ENCODE measurements at regions not wholly inside any gene's neighbourhood (a gene's known extent, or its start where the extent isn't known, plus 50 kb on each side); places are given as distances from the start of the nearest gene placed in this dataset.

DNA sequence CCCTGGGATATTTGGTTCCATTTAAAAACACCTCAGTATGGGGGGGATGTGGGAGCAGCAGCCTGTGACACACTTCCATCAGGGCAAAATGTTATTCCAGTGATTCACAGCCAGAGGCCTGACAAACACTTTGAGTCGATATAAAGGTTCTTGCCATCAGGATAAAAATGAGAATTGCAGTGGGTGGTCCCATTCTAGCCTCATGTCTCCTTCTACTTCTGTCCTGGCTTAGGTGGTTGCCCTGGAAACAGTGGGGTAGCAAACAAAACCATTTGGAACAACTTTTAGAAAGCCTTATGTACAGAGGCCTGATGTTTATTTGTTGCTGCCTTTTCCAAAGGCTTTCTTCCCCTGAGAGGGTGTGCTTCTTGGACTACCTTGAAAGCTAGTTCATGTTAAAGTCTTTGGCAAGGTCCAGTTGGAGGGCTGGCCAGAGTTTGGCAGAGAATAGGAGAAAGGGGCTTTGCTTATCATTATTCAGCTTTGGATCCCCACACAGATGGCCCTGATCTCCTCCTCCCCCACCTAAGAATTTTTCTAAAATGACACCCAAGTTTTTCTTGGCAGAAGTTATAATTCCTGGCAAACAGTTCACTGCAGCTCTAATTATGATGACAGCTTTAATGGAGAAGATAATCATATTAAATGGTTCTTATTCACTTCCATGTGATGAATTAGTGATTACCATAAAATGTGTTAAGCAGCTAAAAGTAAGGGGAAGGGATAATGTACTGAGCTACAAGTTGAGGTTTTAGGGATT is 84.2 kb upstream of the ZNF280D start:
- Mint-ChIP-seq H3K4me1 (no peaks in the 10 kb centered on the region), H3K4me3 (no peak overlapping the region), H3K27me3 (no peaks in the 10 kb centered on the region), H3K36me3 (no peaks in the 10 kb centered on the region), H3K9me3 (no peaks in the 10 kb centered on the region), H3K27ac (no peak overlapping the region)
- DNase-seq, result no peak

DNA sequence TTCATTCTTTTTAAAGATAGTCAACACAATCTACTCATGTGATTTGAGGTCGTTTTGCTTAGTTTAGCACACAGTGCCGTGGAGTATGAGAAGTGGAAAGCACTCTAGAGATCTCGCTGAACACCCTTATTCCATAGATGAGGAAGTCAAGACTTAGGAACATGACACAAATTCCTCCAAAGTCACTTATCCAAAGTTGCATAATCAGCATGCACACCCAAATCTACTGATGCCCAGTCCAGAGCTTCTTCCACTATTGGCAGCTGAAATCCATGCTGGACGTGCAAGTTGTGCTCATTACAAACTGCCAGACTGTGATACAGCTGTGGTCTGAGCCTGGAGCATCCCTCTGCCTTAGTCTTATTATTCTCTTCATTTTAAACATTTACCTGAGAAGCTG is 83.5 kb upstream of the ZNF280D start:
- no peaks in the 10 kb centered on the region for H3K36me3 Mint-ChIP-seq
- no peaks in the 10 kb centered on the region for H3K4me1 Mint-ChIP-seq
- DNase-seq, result no peak
- H3K27ac Mint-ChIP-seq, result no peak overlapping the region
- no peak overlapping the region for H3K4me3 Mint-ChIP-seq
- no peaks in the 10 kb centered on the region for H3K27me3 Mint-ChIP-seq
- no peaks in the 10 kb centered on the region for H3K9me3 Mint-ChIP-seq

DNA sequence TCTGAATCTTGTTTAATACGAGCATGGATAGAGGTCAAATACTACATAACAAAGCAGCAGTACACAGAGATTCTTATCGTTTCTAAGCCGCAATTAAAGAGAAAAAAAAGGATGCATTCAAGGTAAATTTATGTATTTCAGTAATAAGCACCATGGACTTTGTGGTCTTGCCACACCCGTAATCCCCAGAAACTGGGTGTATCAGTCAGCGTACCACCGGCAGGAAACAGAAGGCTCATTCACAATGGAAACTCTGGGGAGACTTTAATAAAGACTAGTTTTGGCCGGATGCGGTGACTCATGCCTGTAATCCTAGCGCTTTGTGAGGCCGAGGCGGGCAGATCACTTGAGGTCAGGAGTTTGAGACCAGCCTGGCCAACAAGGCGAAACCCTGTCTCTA is 81.9 kb upstream of the ZNF280D start:
- Mint-ChIP-seq H3K4me1 (no peaks in the 10 kb centered on the region), H3K9me3 (peaks cover 3% of the 10 kb centered on the region), H3K27me3 (no peaks in the 10 kb centered on the region), H3K36me3 (peaks cover 2% of the 10 kb centered on the region), H3K4me3 (no peak overlapping the region), H3K27ac (no peak overlapping the region)
- no peak for DNase-seq

DNA sequence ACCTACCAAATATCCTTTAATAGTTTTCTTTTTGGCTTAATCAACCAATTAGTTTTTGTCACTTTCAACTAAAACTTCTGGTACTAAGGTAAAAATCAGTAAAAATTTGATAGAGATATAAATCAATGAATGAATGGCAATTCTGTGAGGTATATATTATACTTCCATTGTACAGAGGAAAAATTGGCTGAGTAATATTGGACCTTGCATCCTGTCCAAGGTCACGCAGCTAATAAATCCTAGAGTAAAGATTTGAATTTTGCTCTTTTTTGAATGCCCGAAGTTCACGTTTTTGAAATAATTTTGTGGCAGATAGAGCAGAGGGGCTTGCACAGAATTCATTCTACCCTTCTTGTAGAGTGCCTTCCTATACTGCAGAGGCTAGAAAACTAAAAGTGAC is 81.1 kb upstream of the ZNF280D start:
- H3K36me3 Mint-ChIP-seq, result peaks cover 2% of the 10 kb centered on the region
- H3K27ac Mint-ChIP-seq, result no peak overlapping the region
- no peaks in the 10 kb centered on the region for H3K4me1 Mint-ChIP-seq
- no peak for DNase-seq
- no peaks in the 10 kb centered on the region for H3K27me3 Mint-ChIP-seq
- peaks cover 6% of the 10 kb centered on the region for H3K9me3 Mint-ChIP-seq
- H3K4me3 Mint-ChIP-seq, result no peak overlapping the region

DNA sequence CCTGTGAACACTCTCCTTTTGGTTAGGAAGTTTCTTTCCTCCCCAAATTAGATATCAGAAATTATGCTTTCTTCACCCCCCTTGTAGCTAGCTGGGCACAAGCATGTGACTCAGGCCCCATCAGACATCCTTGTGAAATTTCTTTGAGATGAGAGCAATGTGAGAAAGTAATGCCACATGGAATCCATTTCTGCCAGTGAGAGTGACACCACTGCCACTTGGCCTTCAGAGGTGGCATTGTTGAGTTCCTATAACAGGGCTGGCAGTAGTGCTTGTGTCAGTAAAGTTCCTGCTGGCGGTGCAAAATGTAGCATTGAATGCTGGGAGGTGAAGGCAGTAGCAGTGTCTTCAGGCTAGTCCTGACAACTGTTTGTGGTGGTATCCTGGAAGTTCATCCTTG is 80.7 kb upstream of the ZNF280D start:
- H3K4me1 Mint-ChIP-seq, result no peaks in the 10 kb centered on the region
- H3K9me3 Mint-ChIP-seq, result peaks cover 9% of the 10 kb centered on the region
- H3K27me3 Mint-ChIP-seq, result no peaks in the 10 kb centered on the region
- H3K36me3 Mint-ChIP-seq, result peaks cover 2% of the 10 kb centered on the region
- no peak for DNase-seq
- no peak overlapping the region for H3K4me3 Mint-ChIP-seq
- no peak overlapping the region for H3K27ac Mint-ChIP-seq

DNA sequence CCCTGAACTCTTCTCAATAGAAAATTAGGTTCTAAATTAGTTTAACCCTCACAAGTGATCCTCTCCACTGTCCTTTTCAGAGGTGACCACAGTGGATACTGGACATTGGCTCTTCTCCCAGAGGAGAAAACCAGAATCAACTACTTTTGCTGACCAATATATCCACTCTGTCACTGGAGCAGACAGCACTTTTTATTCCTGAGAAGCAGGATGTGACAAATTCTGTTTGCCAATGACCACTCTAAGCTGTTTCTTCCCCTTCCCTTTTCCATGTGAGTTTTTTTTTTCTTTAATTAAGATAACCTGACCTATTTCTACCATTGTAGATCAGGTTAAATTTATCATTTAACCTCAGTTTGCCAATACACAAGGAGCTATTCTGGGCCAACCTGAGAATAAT is 79.7 kb upstream of the ZNF280D start:
- Mint-ChIP-seq H3K27me3 (no peaks in the 10 kb centered on the region), H3K4me3 (no peak overlapping the region), H3K36me3 (peaks cover 2% of the 10 kb centered on the region), H3K27ac (no peak overlapping the region), H3K4me1 (no peaks in the 10 kb centered on the region), H3K9me3 (peaks cover 15% of the 10 kb centered on the region)
- no peak for DNase-seq

DNA sequence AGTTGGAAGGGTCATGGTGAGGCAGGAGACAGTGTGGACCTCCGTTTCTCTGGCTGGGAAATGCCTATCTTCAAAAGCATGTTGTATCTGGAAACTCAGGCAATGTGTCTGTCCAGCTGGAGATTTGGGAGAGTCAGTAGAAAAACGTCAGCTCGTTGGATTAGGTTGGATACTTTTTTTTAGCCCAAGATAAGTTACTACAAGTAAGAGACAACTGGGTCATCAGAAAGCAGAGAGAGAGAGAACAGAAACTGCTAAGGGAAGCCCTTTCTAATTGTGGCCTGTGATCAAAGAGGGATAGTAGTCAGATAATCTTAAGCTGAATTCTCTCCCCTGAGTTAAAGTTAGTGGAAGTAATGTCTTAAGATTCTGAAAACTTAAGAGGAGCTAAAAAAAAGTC is 78.9 kb upstream of the ZNF280D start:
- Mint-ChIP-seq H3K27me3 (no peaks in the 10 kb centered on the region), H3K9me3 (peaks cover 18% of the 10 kb centered on the region), H3K27ac (no peak overlapping the region), H3K4me1 (no peaks in the 10 kb centered on the region), H3K36me3 (peaks cover 2% of the 10 kb centered on the region), H3K4me3 (no peak overlapping the region)
- no peak for DNase-seq

DNA sequence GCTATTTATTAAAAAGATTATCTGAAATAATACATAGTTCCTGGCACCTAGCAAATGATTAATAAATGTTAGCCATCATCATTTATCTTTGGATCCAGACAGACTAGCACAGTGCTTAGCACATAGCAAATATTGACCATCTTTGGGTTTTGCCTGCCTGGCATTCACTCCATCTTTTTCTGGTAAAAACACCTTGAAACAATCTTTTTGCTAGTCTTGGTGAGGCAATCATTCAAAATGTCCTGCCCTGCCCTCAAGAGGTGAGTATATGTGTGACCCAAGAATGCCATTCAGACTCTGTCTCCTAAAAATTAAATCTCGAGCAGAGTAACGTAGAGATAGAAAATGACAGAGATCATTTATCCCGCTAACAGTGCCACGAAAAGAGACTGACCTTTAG is 78.3 kb upstream of the ZNF280D start:
- H3K36me3 Mint-ChIP-seq, result peaks cover 3% of the 10 kb centered on the region
- H3K4me1 Mint-ChIP-seq, result no peaks in the 10 kb centered on the region
- H3K4me3 Mint-ChIP-seq, result no peak overlapping the region
- no peak for DNase-seq
- H3K27ac Mint-ChIP-seq, result no peak overlapping the region
- no peaks in the 10 kb centered on the region for H3K27me3 Mint-ChIP-seq
- H3K9me3 Mint-ChIP-seq, result peaks cover 21% of the 10 kb centered on the region

DNA sequence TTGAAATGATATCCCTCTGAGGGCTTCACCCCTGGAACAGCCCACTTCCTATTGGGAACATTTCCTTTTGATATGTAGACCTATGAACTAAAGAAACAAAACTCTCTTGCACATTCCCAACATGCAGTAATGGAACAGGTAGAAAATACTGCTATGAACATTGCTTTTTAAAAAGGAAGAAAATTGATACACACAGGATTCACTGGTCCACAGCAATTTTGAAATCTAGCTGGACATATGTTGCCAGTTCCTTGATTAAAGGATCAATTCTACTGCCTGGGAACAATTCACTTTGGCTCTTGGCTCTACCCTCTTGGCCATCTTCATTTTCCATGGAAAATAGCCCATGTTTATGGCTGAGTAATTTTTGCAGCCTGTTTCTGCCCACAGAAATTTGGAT is 74.9 kb upstream of the ZNF280D start:
- no peaks in the 10 kb centered on the region for H3K27me3 Mint-ChIP-seq
- peaks cover 3% of the 10 kb centered on the region for H3K36me3 Mint-ChIP-seq
- H3K4me3 Mint-ChIP-seq, result no peak overlapping the region
- peaks cover 21% of the 10 kb centered on the region for H3K9me3 Mint-ChIP-seq
- no peak overlapping the region for H3K27ac Mint-ChIP-seq
- peaks cover 7% of the 10 kb centered on the region for H3K4me1 Mint-ChIP-seq
- DNase-seq, result no peak

DNA sequence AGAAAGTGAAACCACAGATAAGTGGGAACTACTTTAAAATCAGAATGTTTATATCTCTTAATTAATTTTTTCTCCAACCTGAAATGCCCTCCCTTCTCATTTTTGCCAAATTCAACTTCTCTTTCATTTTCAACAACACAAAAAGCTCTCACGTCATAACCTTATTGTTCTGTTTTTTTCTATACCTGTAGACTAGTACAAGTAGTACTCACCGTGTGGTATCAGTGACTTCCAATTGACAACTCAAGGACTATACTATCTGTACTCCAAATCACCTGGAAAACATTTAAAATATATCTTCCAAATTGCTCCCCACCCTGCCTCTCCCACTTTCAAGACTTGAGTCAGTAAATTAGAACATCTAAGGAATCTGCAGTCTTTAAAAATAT is 72.8 kb upstream of the ZNF280D start:
- no peak overlapping the region for H3K4me3 Mint-ChIP-seq

DNA sequence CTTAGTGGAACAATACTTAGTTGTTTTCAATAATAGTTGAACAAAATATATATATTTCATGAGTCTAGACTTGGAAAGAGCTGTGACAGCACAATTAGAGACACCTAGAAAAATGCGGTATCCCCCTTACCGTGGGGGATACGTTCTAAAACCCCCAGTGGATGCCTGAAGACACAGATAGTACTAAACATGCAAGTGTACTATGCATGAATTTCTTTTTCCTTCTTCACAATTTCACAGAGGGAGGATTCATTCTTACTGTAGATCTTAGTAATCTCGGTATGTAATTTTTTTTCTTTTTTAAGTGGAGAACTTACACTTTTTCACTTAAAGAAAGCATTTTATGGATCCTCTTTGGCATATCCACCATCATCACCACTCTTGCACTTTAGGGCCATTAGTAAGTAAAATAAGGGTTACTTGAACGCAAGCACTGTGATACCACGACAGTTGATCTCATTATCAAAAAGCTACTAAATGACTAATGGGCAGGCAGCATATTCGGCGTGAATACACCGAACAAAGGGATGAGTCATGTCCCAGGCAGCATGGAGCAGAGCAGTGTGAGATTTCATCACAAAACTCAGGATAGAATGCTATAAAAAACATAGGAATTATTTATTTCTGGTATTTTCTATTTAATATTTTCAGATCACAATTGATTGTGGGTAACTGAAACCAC is 72.3 kb upstream of the ZNF280D start:
- Mint-ChIP-seq H3K27me3 (no peaks in the 10 kb centered on the region), H3K27ac (no peak overlapping the region), H3K4me1 (peaks cover 7% of the 10 kb centered on the region), H3K36me3 (peaks cover 1% of the 10 kb centered on the region), H3K9me3 (peaks cover 19% of the 10 kb centered on the region), H3K4me3 (no peak overlapping the region)
- peak; percentile 12 for DNase-seq

More for the DNA sequence above, 72.8 kb upstream of the ZNF280D start:
- Mint-ChIP-seq H3K9me3 (peaks cover 21% of the 10 kb centered on the region), H3K4me1 (peaks cover 7% of the 10 kb centered on the region), H3K36me3 (peaks cover 3% of the 10 kb centered on the region), H3K27me3 (no peaks in the 10 kb centered on the region), H3K27ac (peak overlapping the region; percentile 21)
- DNase-seq, result no peak

DNA sequence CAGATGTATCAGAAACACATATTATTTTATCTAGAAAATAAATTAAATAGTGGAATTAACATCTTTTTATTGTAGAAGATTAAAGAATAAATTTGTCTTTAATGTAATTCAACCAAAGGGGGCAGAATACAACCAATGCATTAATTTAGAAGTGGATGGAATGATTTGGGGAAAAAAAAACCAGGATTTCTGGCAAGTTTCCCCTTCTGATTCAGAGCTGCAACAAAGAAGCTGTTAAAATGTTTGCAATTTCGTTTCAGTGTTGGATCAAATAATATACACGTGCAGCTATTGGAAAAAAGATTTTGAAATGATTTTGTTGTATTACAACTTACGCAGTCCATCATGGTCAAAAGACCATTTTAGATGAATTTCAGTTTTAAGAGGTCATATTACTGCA is 71.6 kb upstream of the ZNF280D start:
- H3K9me3 Mint-ChIP-seq, result peaks cover 16% of the 10 kb centered on the region
- no peak for DNase-seq
- peaks cover 1% of the 10 kb centered on the region for H3K36me3 Mint-ChIP-seq
- H3K4me1 Mint-ChIP-seq, result peaks cover 7% of the 10 kb centered on the region
- no peak overlapping the region for H3K27ac Mint-ChIP-seq
- no peak overlapping the region for H3K4me3 Mint-ChIP-seq
- no peaks in the 10 kb centered on the region for H3K27me3 Mint-ChIP-seq

DNA sequence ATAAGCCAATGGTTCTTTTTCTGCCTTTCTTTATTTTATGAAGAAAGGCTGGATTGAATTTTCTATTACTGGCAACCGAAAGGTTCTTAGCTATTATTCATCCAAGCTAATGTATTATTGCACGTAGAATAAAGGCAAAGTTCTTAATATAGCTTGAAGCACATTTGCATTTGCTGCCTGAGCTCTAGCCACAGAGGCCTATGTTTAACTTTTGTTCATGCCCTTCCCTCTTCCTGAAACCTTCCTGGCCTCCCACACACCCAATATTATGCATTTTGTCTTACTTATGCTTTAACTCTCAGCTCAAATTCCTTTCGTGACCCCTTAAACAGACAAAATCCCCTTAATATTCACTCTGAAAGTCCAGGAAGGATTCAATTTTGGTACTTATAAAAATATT is 71.0 kb upstream of the ZNF280D start:
- H3K4me3 Mint-ChIP-seq, result no peak overlapping the region
- no peaks in the 10 kb centered on the region for H3K27me3 Mint-ChIP-seq
- peaks cover 7% of the 10 kb centered on the region for H3K4me1 Mint-ChIP-seq
- peaks cover 15% of the 10 kb centered on the region for H3K9me3 Mint-ChIP-seq
- H3K27ac Mint-ChIP-seq, result no peak overlapping the region
- DNase-seq, result no peak
- peaks cover 1% of the 10 kb centered on the region for H3K36me3 Mint-ChIP-seq

DNA sequence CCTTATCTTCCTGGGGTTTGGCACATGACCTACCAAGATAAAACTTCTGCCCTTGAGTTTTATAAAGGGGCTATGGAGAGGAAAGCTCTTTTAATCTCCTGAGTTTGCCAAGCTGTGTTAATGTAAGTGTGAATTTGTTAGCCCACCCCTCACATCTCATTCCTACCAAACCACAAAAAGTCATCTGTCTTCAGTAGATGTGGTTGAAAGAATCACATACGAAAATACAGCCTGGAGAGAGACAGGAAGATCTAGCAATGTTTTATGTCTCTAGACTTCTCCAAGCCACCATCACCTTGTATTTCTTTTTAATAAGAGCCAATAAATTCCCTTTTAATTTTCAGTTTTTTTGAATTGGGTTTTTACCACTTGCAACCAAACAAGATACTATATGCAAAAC is 68.9 kb upstream of the ZNF280D start:
- peaks cover 1% of the 10 kb centered on the region for H3K36me3 Mint-ChIP-seq
- H3K4me1 Mint-ChIP-seq, result peaks cover 7% of the 10 kb centered on the region
- H3K4me3 Mint-ChIP-seq, result no peak overlapping the region
- no peaks in the 10 kb centered on the region for H3K27me3 Mint-ChIP-seq
- DNase-seq, result no peak
- no peak overlapping the region for H3K27ac Mint-ChIP-seq
- H3K9me3 Mint-ChIP-seq, result peaks cover 3% of the 10 kb centered on the region

DNA sequence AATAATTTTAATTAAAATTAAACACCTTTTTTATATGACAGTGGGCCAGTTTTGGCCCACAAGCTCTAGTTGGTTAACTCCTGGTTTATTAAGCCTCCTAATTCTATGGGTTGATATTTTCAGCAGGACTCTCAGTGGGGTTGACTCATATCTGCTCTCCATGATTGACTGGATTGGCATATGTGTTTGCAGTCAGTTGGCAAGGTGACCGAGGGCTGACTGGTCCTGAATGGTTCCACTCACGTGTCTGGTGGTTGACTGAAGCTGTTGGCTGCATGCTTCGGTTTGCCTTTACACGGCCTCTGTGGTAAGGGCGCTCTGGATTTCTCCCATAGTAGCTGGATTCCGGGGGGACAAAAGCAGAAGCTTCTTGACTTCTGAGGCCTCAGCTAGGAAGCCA is 65.3 kb upstream of the ZNF280D start:
- Mint-ChIP-seq H3K27me3 (no peaks in the 10 kb centered on the region), H3K36me3 (no peaks in the 10 kb centered on the region), H3K9me3 (peaks cover 1% of the 10 kb centered on the region), H3K27ac (no peak overlapping the region), H3K4me1 (no peaks in the 10 kb centered on the region), H3K4me3 (no peak overlapping the region)
- DNase-seq, result no peak

DNA sequence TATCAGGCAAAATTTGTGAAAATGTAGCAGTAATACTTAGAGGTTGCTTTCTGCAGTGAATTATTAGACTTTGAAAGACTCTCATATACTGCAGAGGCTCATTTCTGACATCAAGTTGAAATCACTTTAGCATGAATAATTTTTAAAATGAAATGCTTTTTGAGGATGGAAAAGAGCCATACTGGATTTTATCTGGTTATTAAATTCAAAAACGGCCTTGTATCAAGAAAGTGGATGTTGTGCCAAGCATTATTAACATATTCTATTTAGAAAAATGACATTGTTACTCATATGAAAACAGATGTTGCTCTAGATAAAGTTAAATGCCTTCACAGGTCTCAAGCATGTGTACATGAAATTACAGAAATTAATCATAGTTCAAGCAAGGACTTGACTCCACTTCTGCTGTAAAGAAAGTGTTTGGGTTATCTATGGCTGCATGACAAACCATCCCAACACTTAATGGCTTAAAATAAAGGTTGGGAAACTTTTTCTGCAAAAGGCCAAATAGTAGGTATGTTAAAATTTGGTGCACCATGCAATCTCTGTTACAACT is 64.5 kb upstream of the ZNF280D start:
- no peak overlapping the region for H3K4me3 Mint-ChIP-seq
- no peaks in the 10 kb centered on the region for H3K36me3 Mint-ChIP-seq
- H3K4me1 Mint-ChIP-seq, result no peaks in the 10 kb centered on the region
- H3K27me3 Mint-ChIP-seq, result no peaks in the 10 kb centered on the region
- no peak for DNase-seq
- H3K27ac Mint-ChIP-seq, result no peak overlapping the region
- H3K9me3 Mint-ChIP-seq, result peaks cover 7% of the 10 kb centered on the region
